Endothelial cell of umbilical vein (primary cell): ENCODE measurements at regions not wholly inside any gene's neighbourhood (a gene's known extent, or its start where the extent isn't known, plus 50 kb on each side); places are given as distances from the start of the nearest gene placed in this dataset.
"Not testable (repeated sequence)": the region's sequence is repeated elsewhere in the genome, so short reads cannot be mapped to it uniquely, and the experiment has no call there.

Experiments used
- BruUV-seq: library from RNA; stranded (reverse); fragments of 400-500 nt; replicated peaks from 2 replicates; lab custom pipeline; 2021; lab: Mats Ljungman, UMichigan
- CTCF ChIA-PET: fragments of 300-600, 350-600 bp; sonication (Branson Sonifier 250); formaldehyde crosslinking; loops from one replicate; lab custom pipeline; 2021; ENCODE audit warnings: antibody characterized with exemption, inconsistent platforms; lab: Charles Lee
- POLR2A ChIA-PET: fragments of 300-600, 350-600 bp; sonication (Branson Sonifier 250); formaldehyde crosslinking; loops from one replicate; lab custom pipeline; 2021; ENCODE audit warnings: antibody characterized with exemption, inconsistent platforms; lab: Charles Lee
- DNase-seq: peaks from one replicate; pipeline ENCODE4 v3.0.0-alpha.2; 2011; ENCODE audit warnings: low read depth, low spot score
- FAIRE-seq: peaks from 2 replicates; lab custom pipeline; 2011; peaks lifted over from hg19 to GRCh38; lab: Jason Lieb, UNC
- H2AFZ ChIP-seq: 2 replicates; pipeline ENCODE4 v1.6.0; 2012; ENCODE audit warnings: low read depth, low read length, control low read depth, inconsistent platforms
- H3K27ac ChIP-seq: 2 replicates; pipeline ENCODE4 v1.5.1; 2011; ENCODE audit warnings: low read depth, mild to moderate bottlenecking, control low read depth, low read length, moderate library complexity; ENCODE audit not compliant: insufficient read depth
- H3K27me3 ChIP-seq, 2 experiments: 2 replicates each; pipeline versions ENCODE4 v1.6.0 to v1.6.1; 2011; ENCODE audit warnings: low read length in 2 of 2, mixed read lengths in 1 of 2; ENCODE audit not compliant: control insufficient read depth in 2 of 2, insufficient read depth in 2 of 2
- H3K36me3 ChIP-seq, 2 experiments: 2 replicates in 1 of 2; 3 replicates in 1 of 2; pipeline ENCODE4 v1.5.1; 2011; ENCODE audit warnings: low read length in 2 of 2, mild to moderate bottlenecking in 1 of 2, moderate library complexity in 1 of 2; ENCODE audit not compliant: control insufficient read depth in 2 of 2, insufficient read depth in 2 of 2; ENCODE audit errors: extremely low read depth in 1 of 2
- H3K4me1 ChIP-seq: 3 replicates; pipeline ENCODE4 v1.5.1; 2011; ENCODE audit warnings: mild to moderate bottlenecking, low read length; ENCODE audit not compliant: control insufficient read depth, insufficient read depth; ENCODE audit errors: extremely low read depth
- H3K4me2 ChIP-seq: 2 replicates; pipeline ENCODE4 v1.6.1; 2011; ENCODE audit warnings: low read length, control low read depth, mixed read lengths; ENCODE audit not compliant: insufficient read depth
- H3K4me3 ChIP-seq, 3 experiments: fragments of 200-600 bp in 1 of 3; sonication (generic), shearing (Covaris generic) in 1 of 3; replicated peaks in 1 of 3; 2 replicates each; pipeline ENCODE4 v1.5.1; 2011 to 2016; ENCODE audit warnings: control low read depth in 3 of 3, low read length in 3 of 3, mild to moderate bottlenecking in 2 of 3, inconsistent platforms in 1 of 3, low read depth in 1 of 3, moderate library complexity in 1 of 3; ENCODE audit not compliant: insufficient read depth in 1 of 3
- H3K79me2 ChIP-seq: 2 replicates; pipeline ENCODE4 v1.6.0; 2012; ENCODE audit warnings: low read length, inconsistent platforms; ENCODE audit not compliant: control insufficient read depth, insufficient read depth
- H3K9ac ChIP-seq: replicated peaks from 2 replicates; pipeline ENCODE3; 2011; ENCODE audit warnings: low read length, control low read depth; ENCODE audit not compliant: insufficient read depth; ENCODE audit errors: extremely low read depth
- H3K9me1 ChIP-seq: replicated peaks from 3 replicates; pipeline ENCODE4 v1.6.0; 2011; ENCODE audit warnings: mild to moderate bottlenecking, low read length; ENCODE audit not compliant: control insufficient read depth, insufficient read depth; ENCODE audit errors: extremely low read depth
- H3K9me3 ChIP-seq: replicated peaks from 2 replicates; pipeline ENCODE4 v1.5.1; 2012; ENCODE audit warnings: low read length, inconsistent platforms; ENCODE audit not compliant: control insufficient read depth, insufficient read depth
- H4K20me1 ChIP-seq: replicated peaks from 2 replicates; pipeline ENCODE3; 2011; ENCODE audit warnings: mild to moderate bottlenecking, low read length; ENCODE audit not compliant: control insufficient read depth, insufficient read depth; ENCODE audit errors: extremely low read depth
- CTCF ChIP-seq, 2 donors: IDR thresholded peaks; 1 replicate in 1 of 2; 2 replicates in 1 of 2; pipeline ENCODE4 v1.5.1; 2011; ENCODE audit warnings: low read length in 2 of 2, mild to moderate bottlenecking in 2 of 2, moderate library complexity in 2 of 2, control low read depth in 1 of 2, inconsistent platforms in 1 of 2, low read depth in 1 of 2; ENCODE audit not compliant: insufficient read depth in 1 of 2; ENCODE audit errors: extremely low read depth in 1 of 2
- EZH2 ChIP-seq: IDR thresholded peaks from 2 replicates; pipeline ENCODE4 v1.6.1; 2012; ENCODE audit warnings: borderline replicate concordance, low read depth, mild to moderate bottlenecking, moderate library complexity, low read length, inconsistent platforms; ENCODE audit not compliant: severe bottlenecking
- FOS ChIP-seq: IDR thresholded peaks from 2 replicates; pipeline ENCODE4 v1.6.1; 2011; ENCODE audit warnings: mild to moderate bottlenecking, low read length, moderate library complexity, borderline replicate concordance; ENCODE audit not compliant: insufficient read depth
- GATA2 ChIP-seq: IDR thresholded peaks from 2 replicates; pipeline ENCODE4 v1.7.0; 2011; ENCODE audit warnings: low read depth, mild to moderate bottlenecking, moderate library complexity, mixed read lengths, low read length; ENCODE audit not compliant: insufficient read length, insufficient read depth
- JUN ChIP-seq: IDR thresholded peaks from 2 replicates; pipeline ENCODE4 v1.6.1; 2011; ENCODE audit warnings: borderline replicate concordance, low read depth; ENCODE audit not compliant: insufficient read length, insufficient read depth
- MAX ChIP-seq: IDR thresholded peaks from 2 replicates; pipeline ENCODE4 v1.6.1; 2011; ENCODE audit not compliant: insufficient read depth, insufficient read length
- MYC ChIP-seq: IDR thresholded peaks from one replicate; pipeline ENCODE4 v1.6.1; 2011; ENCODE audit warnings: mild to moderate bottlenecking, low read depth, low read length
- POLR2A ChIP-seq: IDR thresholded peaks from 2 replicates; pipeline ENCODE4 v1.6.1; 2012; ENCODE audit warnings: low read depth, mild to moderate bottlenecking, control low read depth, low read length
- POLR2AphosphoS5 ChIP-seq: IDR thresholded peaks from 2 replicates; pipeline ENCODE4 v1.6.1; 2012; ENCODE audit warnings: low read depth, mild to moderate bottlenecking, control low read depth, low read length, moderate library complexity; ENCODE audit not compliant: insufficient read depth
- dilution Hi-C: fragments of 300-500 bp; cut with MboI; formaldehyde crosslinking; loops from one replicate; pipeline ENCODE4 v1.15.0; 2019; ENCODE audit warnings: low sequenced_read_pairs; ENCODE audit not compliant: extremely low pct_ligation_motif_present
- intact Hi-C: fragments of 100-400 bp; cut with micrococcal nuclease; formaldehyde crosslinking; loops from one replicate; pipeline ENCODE4 v1.10.0; 2022

GRCh38 chrX:41033299-41033698 is 51.9 kb upstream of the USP9X start:
- H4K20me1 ChIP-seq = no peaks in the 10 kb centered on the region
- H3K9me1 ChIP-seq = no peaks in the 10 kb centered on the region
- H3K9me3 ChIP-seq = no peaks in the 10 kb centered on the region
- DNase-seq (peak; percentile 8), FAIRE-seq (no peak)
- intact Hi-C loops = no loop called here
- BruUV-seq = no TSS peak
- no peaks in the 10 kb centered on the region for H3K79me2 ChIP-seq
- dilution Hi-C loops = no loop called here
- no peak overlapping the region for H3K4me3 ChIP-seq
- CTCF ChIA-PET = no interaction called here
- POLR2A ChIA-PET = no interaction called here
- H3K9ac ChIP-seq = no peak overlapping the region
- H2AFZ ChIP-seq = no peak overlapping the region
- no peak for TF ChIP-seq GATA2
- no peak for TF ChIP-seq EZH2
- TF ChIP-seq MAX = no peak
- TF ChIP-seq MYC = no peak
- no peak for TF ChIP-seq JUN
- TF ChIP-seq POLR2A = no peak
- no peak for TF ChIP-seq POLR2AphosphoS5
- TF ChIP-seq FOS = no peak
- no peak for TF ChIP-seq CTCF (IDR thresholded peaks at IDR 0.05; ENCODE audit: extremely low read depth in 1 of 2, insufficient read depth in 1 of 2, low read depth in 1 of 2, low read length in 2 of 2)
- no peak overlapping the region for H3K27ac ChIP-seq
- H3K36me3 ChIP-seq = no peaks in the 10 kb centered on the region
- no peaks in the 10 kb centered on the region for H3K27me3 ChIP-seq
- no peak overlapping the region for H3K4me2 ChIP-seq
- H3K4me1 ChIP-seq = no peaks in the 10 kb centered on the region

GRCh38 chrX:41034902-41035301 is 50.3 kb upstream of the USP9X start:
- CTCF ChIA-PET, FAIRE-seq, intact Hi-C loops: not testable (repeated sequence)

More at GRCh38 chrX:41034902-41035301, 50.3 kb upstream of the USP9X start:
- H3K9me1 ChIP-seq, DNase-seq, BruUV-seq, H3K27me3 ChIP-seq, H3K4me2 ChIP-seq, H3K4me3 ChIP-seq, dilution Hi-C loops, H3K79me2 ChIP-seq, H3K27ac ChIP-seq, H3K9me3 ChIP-seq, H3K9ac ChIP-seq, POLR2A ChIA-PET, H3K36me3 ChIP-seq, H4K20me1 ChIP-seq, H2AFZ ChIP-seq, H3K4me1 ChIP-seq: not testable (repeated sequence)
